GM03348 (cell line): ENCODE measurements at regions not wholly inside any gene's neighbourhood (a gene's known extent, or its start where the extent isn't known, plus 50 kb on each side); places are given as distances from the start of the nearest gene placed in this dataset.

Source experiments
- DNase-seq: peaks from one replicate; pipeline ENCODE4 v3.0.0; 2012; ENCODE audit warnings: low spot score

- DNase-seq = peak; percentile 40
Observed at GRCh38 chr4:34193451-34194154, 2050.7 kb downstream of the ARAP2 start.

GRCh38 chr4:34194585-34194984 lies 2049.7 kb downstream of the ARAP2 start:
- DNase-seq = no peak

- DNase-seq = no peak
Observed at GRCh38 chr4:34196375-34196774, 2047.9 kb downstream of the ARAP2 start.

GRCh38 chr4:34198966-34199365 lies 2045.3 kb downstream of the ARAP2 start:
- DNase-seq = no peak

DNA sequence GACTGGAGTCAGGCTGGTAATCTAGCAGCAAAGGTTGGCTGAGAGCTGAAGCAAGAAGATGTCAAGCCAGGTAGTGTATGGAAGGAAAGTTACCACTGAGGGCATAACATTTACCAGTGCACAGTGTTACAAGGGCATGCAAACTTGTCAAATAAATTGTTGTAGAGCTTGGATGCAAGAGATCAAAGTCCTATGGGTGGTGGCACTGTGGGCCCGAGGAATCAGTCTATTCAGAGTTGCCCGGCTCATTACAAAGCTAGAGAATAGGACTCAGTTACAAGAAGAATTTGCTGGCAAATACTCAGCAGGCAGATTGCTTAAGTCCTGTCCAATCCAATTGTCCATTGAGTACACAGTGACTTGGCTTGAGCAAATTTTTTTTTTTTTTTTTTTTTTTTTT lies 2043.8 kb downstream of the ARAP2 start:
- no peak for DNase-seq

DNA sequence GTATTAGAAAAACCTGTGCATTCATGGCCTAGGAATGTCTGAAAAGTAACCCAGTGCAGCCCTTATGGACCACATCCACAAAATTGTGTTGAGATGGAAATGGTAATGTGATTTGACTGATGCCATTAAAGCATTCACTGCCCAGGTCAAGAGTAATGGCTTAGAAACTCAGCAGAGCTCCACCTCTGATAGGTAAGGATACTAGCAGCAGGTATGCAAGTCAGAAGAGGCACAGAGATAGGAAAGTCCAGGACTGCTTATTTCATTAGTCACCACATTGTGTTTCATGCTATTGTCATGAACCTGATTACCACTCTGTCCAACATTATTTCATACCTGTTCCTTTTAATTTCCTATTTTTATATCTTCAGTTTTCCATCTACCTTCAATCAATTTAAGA lies 2042.2 kb downstream of the ARAP2 start:
- DNase-seq = no peak

DNA sequence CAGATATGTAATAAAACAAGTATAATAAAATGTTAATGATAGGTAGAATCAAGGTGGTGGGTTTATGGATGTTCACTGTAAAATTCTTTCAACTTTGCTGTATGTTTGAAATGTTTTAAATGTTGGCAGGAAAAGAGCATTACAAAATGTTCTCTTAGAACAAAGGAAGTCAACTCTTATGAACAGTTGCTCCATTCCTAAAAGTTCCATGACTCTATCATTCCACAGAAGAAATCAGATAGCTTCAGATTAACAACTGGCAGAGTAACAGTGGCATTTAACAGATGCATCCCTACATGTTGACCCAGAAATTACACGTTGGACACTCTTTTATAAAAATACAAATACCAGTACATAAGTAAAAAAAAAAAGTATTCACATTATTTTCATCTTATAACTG lies 2023.7 kb downstream of the ARAP2 start:
- no peak for DNase-seq

- no peak for DNase-seq
Observed at GRCh38 chr4:34221986-34222385, 2022.3 kb downstream of the ARAP2 start.

GRCh38 chr4:34236118-34236517 lies 2008.2 kb downstream of the ARAP2 start:
- DNase-seq = no peak

DNA sequence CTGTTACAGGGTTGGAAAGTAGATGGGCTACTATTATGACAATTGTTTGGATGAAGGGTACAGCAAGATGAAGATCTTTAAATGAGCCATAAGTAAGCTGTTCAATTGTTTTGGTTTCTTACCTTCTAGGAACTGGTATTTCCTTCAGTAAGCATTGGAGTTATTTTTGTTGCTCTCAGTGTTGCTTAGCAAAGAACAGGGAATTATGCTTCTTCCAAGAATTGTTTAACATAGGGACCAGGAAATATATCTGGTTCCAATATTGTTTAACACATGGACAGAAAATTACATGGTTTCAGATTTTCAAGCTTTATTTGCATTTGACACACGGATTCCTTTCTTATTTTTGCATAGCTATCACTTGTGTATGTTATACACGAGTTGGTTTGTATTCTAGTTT lies 1999.0 kb downstream of the ARAP2 start:
- no peak for DNase-seq

DNA sequence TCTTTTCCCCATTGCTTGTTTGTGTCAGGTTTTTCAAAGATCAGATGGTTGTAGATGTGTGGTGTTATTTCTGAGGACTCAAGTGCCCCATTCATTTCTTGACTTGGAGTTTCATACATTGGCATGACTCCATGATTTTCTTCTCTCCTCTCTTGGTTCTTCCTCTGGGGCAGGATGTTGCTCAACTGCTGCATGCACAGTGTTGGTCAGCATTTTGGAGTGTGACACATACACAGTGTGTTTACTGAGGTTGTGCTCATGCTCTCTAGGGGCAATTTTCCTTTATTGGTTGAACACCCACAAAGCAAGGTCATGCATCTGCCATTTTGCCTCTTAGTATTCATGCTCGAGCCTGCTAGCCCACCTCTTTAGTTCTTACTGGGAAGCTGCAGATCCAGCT lies 1993.8 kb downstream of the ARAP2 start:
- DNase-seq = no peak

DNA sequence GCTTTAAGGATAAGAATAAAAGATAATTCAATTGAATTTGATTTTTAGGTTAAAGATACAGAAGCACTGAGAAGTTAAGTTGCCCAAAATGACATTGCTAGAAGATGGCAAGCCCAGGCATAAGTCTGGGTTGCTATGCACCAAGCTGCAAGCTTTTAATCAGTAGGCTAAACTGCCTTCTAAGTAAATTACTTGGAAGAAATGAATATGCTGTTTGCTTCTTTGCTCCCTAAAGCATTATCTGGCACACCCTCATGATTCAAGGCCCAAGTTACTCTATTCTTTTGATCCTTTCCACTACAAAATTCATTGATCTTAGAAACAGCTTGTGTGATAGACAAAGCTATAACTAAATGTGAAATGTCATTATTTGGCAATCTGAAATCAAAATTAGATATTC lies 1991.1 kb downstream of the ARAP2 start:
- no peak for DNase-seq

DNA sequence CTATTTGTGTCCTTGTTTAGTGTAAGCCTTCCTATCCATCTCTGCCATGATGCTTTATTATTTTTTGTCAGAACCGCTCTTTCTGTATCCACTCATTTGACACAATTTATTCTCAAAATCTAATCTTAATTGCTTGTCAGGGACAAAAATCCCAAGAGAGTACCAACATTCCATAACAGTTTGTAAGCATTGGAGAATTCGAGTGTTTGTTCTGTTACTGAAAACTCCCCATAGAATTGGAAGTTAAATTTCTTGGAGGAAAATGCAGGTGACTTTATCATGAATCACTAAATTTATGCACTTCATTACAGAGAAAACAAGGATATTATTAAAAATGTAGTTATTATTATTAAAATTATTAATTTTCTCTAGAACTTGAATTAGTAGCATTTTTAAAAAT lies 1986.1 kb downstream of the ARAP2 start:
- DNase-seq = no peak

GRCh38 chr4:34261799-34262314 lies 1982.5 kb downstream of the ARAP2 start:
- no peak for DNase-seq

DNA sequence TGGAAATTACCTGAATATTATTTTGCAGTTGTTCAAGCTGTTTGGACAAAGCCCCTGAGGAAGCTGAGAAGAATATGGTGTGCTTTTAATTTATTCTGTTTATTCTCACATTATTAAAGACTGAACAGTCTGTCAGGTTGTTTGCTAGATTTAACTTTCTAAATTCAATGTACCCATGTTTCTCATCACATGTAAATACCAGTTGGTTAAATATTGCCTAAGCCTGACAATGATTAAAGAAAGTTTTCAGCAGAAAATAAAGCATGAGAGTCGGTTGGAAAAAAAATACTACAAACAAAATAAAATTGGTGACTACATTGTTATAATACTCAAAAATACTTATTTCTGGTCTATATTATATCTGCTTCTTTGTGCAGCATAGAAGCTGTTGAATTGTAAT lies 1974.7 kb downstream of the ARAP2 start:
- no peak for DNase-seq

DNA sequence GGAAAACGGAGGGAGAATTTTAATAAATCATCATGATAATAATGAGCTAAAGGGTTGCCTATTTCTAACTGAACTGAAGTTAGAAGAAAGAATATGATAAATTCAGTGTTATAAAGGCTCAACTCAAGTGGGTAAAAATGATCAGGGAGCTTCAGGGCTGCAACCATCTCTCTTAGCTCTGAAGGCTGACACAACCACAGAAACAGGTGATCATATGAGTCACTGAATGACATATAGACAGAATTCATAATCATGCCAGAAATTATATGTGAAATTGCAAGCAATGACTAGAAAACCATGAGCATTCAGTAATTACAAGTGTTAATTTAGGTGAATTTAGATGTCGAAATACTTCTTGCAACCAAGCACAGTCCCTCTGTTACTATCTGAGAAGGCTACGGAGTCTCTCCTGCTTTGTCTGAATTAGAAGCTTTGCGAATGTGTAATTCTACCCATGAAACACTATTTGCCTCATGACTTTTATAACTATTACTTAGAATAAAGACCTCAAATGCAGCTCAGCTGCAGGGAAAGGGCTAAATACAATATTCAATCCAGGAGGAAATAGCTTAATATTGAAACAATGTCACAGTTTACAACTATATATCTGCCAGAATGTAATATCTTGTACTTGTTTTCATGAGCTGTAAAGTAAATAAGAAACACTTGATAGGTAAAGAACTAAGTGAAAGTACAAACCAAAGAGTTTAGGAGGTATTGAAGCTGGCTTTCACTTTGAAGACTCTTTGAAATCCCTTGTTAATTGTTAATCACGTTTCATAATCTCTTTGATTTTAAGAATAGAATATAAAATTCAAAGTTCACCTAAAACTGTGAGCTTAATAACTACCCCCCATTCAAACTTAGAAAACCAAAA lies 1972.6 kb downstream of the ARAP2 start:
- no peak for DNase-seq

DNA sequence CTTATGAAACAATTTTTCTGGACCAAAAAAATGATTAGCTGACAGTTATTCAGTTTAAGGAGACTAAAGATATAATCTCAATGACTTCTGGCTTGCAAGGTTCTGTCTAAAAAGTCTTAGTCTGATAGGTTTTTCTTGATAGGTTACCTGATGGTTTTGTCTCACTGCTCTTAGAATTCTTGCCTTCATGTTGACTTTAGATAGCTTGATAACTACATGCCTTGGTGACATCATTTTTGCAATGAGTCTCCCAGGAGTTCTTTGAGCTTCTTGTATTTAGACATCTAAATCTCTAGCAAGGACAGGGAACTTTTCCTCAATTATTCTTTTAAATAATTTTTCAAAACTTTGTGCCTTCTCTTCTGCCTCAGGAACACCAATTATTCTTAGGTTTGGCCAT lies 1965.3 kb downstream of the ARAP2 start:
- DNase-seq = no peak

GRCh38 chr4:34280131-34280530 lies 1964.2 kb downstream of the ARAP2 start:
- no peak for DNase-seq

- no peak for DNase-seq
Observed at GRCh38 chr4:34281826-34282225, 1962.5 kb downstream of the ARAP2 start.

GRCh38 chr4:34289489-34289888 lies 1954.8 kb downstream of the ARAP2 start:
- no peak for DNase-seq

GRCh38 chr4:34289962-34290361 lies 1954.4 kb downstream of the ARAP2 start:
- no peak for DNase-seq

GRCh38 chr4:34293459-34293858 lies 1950.9 kb downstream of the ARAP2 start:
- DNase-seq = no peak

DNA sequence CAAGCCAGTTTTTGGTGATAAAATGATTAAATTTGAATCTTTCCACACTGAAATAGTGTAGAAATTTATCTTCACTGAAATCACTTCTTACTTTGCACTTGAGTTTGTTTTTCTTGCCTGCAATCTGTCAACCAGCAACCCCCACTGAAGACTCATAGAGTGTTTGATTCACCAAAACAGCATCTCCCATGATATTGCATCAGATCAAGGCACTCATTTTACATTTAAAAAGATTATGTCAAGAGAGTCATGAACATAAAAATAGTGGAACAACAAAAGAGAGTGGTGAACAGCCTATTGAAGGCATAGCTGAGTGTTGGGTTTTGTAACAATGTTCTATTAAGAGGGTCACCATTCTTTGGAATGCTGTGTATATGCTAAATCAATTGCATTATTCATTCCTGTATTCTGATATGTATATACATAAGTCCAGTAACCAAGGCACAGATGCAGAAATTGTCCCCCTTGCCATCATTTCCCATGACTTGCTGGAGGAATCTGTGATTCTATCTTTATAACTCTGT lies 1934.9 kb downstream of the ARAP2 start:
- DNase-seq = no peak
